Sigmoid colon (tissue), 6 donors: ENCODE measurements at regions not wholly inside any gene's neighbourhood (a gene's known extent, or its start where the extent isn't known, plus 50 kb on each side); places are given as distances from the start of the nearest gene placed in this dataset.
"Not testable (repeated sequence)": the region's sequence is repeated elsewhere in the genome, so short reads cannot be mapped to it uniquely, and the experiment has no call there.

Experiments
- DNase-seq: peaks from one replicate; pipeline ENCODE4 v3.0.0-alpha.2; 2019
- H3K27ac ChIP-seq, 4 donors: fragments of 200-600 bp; sonication (generic); one replicate each; pipeline ENCODE4 v1.5.1; 2016 to 2019; ENCODE audit warnings: mild to moderate bottlenecking in 1 of 4
- H3K27me3 ChIP-seq, 3 donors: fragments of 200-600 bp; sonication (generic); one replicate each; pipeline ENCODE4 v1.5.1; 2019; ENCODE audit warnings: mild to moderate bottlenecking in 1 of 3
- H3K36me3 ChIP-seq, 4 donors: fragments of 200-600 bp; sonication (generic); one replicate each; pipeline ENCODE4 v1.5.1; 2016 to 2019
- H3K4me1 ChIP-seq, 4 donors: fragments of 200-600 bp; sonication (generic); one replicate each; pipeline ENCODE4 v1.5.1; 2017 to 2019
- H3K4me3 ChIP-seq, 4 donors: fragments of 200-600 bp; sonication (generic); one replicate each; pipeline ENCODE4 v1.5.1; 2017 to 2019; ENCODE audit warnings: mild to moderate bottlenecking in 2 of 4, moderate library complexity in 1 of 4
- H3K9me3 ChIP-seq, 4 donors: fragments of 200-600 bp in 3 of 4; sonication (generic) in 3 of 4; one replicate each; pipeline versions ENCODE4 v1.5.1 to v1.6.1; 2013 to 2019
- EP300 ChIP-seq, 4 donors: sonication (generic); formaldehyde crosslinking; IDR thresholded peaks; one replicate each; pipeline ENCODE4 v1.6.1; 2017; ENCODE audit warnings: antibody characterized with exemption in 4 of 4
- POLR2A ChIP-seq, 2 donors: fragments of 450-650 bp; IDR thresholded peaks; one replicate each; pipeline ENCODE4 v1.6.1; 2016; ENCODE audit warnings: antibody characterized with exemption in 2 of 2, mild to moderate bottlenecking in 2 of 2, moderate library complexity in 2 of 2
- POLR2AphosphoS5 ChIP-seq, 4 donors: sonication (generic); formaldehyde crosslinking; IDR thresholded peaks; one replicate each; pipeline ENCODE4 v1.6.1; 2017; ENCODE audit warnings: antibody characterized with exemption in 4 of 4
- WGBS, 2 donors: extraction: QIAGEN DNeasy Blood & Tissue Kit; methylation state at CpG; one replicate each; pipeline ENCODE4 v1.1.7; 2013; 5-methylcytosine and 5-hydroxymethylcytosine counted together
- intact Hi-C: fragments of 100-400 bp; cut with DNase I; formaldehyde crosslinking; loops from one replicate; pipeline ENCODE4 v1.15.1; 2023
- TF ChIP-seq, protein P1 (sequence below), 4 experiments: fragments of 450-650 bp in 3 of 4; fragments of 200-600 bp in 1 of 4; IDR thresholded peaks; one replicate each; pipeline ENCODE4 v1.5.1; 2016 to 2019; ENCODE audit warnings: antibody characterized with exemption in 4 of 4, mild to moderate bottlenecking in 3 of 4, moderate library complexity in 2 of 4
- donor health status: healthy with polysubstance abuse.
- donor health status: healthy.

DNA sequence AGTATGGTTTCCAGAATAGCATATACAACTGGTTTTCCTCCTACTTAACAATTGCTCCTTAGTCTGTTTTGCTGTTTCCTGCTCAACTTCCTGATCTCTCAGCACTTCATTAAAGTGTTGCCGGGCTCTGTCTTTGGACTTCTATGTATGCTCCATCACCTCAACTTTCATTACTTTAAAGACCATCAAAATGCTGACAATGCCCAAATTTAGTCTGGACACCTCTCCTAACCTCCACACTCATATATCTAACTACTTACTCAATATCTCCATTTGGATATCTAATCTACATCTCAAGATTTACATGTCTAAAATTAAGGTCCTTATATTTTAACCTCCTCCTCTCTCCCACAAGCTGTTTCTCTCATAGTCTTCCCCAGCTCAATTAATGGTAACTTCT lies 54.4 kb upstream of the LGR5 start:
- H3K36me3 ChIP-seq: no peaks in the 10 kb centered on the region
- H3K4me1 ChIP-seq: no peaks in the 10 kb centered on the region
- H3K27me3 ChIP-seq: no peaks in the 10 kb centered on the region
- 42 to 44% methylated on average over 1 of the region's 1 CpG for WGBS, 2 donors
- H3K4me3 ChIP-seq: no peak overlapping the region
- no peak for DNase-seq
- TF ChIP-seq POLR2A (IDR thresholded peaks at IDR 0.05) (no peak), POLR2AphosphoS5 (IDR thresholded peaks at IDR 0.05) (no peak), EP300 (IDR thresholded peaks at IDR 0.05) (no peak)
- TF ChIP-seq, protein P1, sequence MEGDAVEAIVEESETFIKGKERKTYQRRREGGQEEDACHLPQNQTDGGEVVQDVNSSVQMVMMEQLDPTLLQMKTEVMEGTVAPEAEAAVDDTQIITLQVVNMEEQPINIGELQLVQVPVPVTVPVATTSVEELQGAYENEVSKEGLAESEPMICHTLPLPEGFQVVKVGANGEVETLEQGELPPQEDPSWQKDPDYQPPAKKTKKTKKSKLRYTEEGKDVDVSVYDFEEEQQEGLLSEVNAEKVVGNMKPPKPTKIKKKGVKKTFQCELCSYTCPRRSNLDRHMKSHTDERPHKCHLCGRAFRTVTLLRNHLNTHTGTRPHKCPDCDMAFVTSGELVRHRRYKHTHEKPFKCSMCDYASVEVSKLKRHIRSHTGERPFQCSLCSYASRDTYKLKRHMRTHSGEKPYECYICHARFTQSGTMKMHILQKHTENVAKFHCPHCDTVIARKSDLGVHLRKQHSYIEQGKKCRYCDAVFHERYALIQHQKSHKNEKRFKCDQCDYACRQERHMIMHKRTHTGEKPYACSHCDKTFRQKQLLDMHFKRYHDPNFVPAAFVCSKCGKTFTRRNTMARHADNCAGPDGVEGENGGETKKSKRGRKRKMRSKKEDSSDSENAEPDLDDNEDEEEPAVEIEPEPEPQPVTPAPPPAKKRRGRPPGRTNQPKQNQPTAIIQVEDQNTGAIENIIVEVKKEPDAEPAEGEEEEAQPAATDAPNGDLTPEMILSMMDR (IDR thresholded peaks at IDR 0.05): no peak
- no peaks in the 10 kb centered on the region for H3K9me3 ChIP-seq
- H3K27ac ChIP-seq: no peak overlapping the region
- intact Hi-C loops: no loop called here

DNA sequence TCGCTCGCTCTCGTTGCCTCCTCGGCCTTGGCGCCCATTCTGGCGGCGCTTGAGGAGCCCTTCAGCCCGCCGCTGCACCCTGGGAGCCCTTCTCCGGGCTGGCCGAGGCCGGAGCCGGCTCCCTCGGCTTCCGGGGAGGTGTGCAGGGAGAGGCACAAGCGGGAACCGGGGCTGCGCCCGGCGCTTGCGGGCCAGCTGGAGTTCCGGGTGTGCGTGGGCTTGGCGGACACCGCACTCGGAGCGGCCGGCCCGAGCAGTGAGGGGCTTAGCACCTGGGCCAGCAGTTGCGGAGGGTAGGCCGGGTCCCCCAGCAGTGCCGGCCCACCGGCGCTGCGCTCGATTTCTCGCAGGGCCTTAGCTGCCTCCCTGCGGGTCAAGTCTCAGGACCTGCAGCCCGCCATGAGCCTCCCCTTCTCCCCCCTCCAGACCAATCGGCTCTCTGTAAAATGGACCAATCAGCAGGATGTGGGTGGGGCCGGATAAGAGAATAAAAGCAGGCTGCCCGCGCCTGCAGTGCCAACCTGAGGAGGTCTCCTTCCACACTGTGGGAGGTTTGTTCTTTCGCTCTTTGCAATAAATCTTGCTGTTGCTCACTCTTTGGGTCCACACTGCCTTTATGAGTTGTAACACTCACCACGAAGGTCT lies 62.8 kb upstream of the LGR5 start:
- WGBS, 2 donors: 92 to 96% methylated on average over 44 to 45 of the region's 45 CpGs
- intact Hi-C loops: not testable (repeated sequence)

DNA sequence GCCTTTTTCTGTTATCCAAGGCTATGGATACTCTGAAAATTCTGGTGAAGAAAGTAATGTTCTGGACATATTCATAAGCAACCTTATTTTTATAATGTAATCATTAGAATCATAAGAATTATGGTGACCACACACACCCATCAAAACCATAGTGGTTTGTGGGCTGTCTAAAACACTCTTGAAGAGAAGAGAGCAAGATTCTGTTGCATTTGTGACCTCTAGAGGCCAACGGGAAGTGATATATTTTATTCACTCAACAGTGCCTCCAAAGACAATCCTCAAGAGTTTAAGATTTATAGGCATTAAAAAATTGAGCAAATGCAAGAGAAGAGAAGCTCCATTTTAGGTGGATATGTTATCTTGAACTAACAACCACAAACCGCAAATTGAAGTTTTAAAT lies 68.5 kb upstream of the LGR5 start:
- no peak for TF ChIP-seq POLR2A (IDR thresholded peaks at IDR 0.05)
- no peak for TF ChIP-seq EP300 (IDR thresholded peaks at IDR 0.05)
- TF ChIP-seq, protein P1 (IDR thresholded peaks at IDR 0.05): no peak

More for the DNA sequence above, 62.8 kb upstream of the LGR5 start:
- not testable (repeated sequence) for H3K27ac ChIP-seq, H3K36me3 ChIP-seq, H3K27me3 ChIP-seq, H3K9me3 ChIP-seq, H3K4me1 ChIP-seq, H3K4me3 ChIP-seq, DNase-seq

DNA sequence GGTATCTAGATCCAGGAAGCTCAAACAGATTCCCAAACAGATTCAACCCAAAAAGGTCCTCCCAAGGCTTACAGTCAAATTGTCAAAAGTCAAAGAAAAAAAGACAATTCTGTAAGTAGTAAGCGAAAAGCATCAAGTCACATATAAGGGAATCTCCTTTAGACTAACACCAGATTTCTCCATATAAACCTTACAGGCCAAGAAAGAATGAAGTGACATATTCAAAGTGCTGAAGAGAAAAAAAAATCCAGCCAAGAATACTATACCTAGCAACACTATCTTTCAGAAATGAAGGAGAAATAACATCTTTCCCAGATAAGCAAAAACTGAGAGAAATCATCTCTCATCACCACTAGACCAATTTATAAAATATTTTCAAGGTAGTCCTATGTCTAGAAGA lies 79.6 kb upstream of the LGR5 start:
- H3K36me3 ChIP-seq: no peaks in the 10 kb centered on the region
- intact Hi-C loops: no loop called here
- no peaks in the 10 kb centered on the region for H3K27me3 ChIP-seq
- TF ChIP-seq EP300 (IDR thresholded peaks at IDR 0.05) (no peak), POLR2AphosphoS5 (IDR thresholded peaks at IDR 0.05) (no peak), POLR2A (IDR thresholded peaks at IDR 0.05) (no peak)
- TF ChIP-seq, protein P1 (IDR thresholded peaks at IDR 0.05): no peak
- H3K27ac ChIP-seq: no peak overlapping the region
- DNase-seq: no peak
- WGBS, 2 donors: 92 to 97% methylated on average over 1 of the region's 1 CpG
- no peak overlapping the region for H3K4me3 ChIP-seq
- no peaks in the 10 kb centered on the region for H3K4me1 ChIP-seq
- peaks cover 0 to 3% (median under 1%) of the 10 kb centered on the region in 4 donors for H3K9me3 ChIP-seq

More for the DNA sequence above, 68.5 kb upstream of the LGR5 start:
- WGBS, 2 donors: 51 to 59% methylated on average over 2 of the region's 2 CpGs
- Histone ChIP-seq H3K9me3 (no peaks in the 10 kb centered on the region), H3K4me1 (no peaks in the 10 kb centered on the region), H3K36me3 (no peaks in the 10 kb centered on the region), H3K27ac (no peak overlapping the region), H3K4me3 (no peak overlapping the region), H3K27me3 (no peaks in the 10 kb centered on the region)
- DNase-seq: no peak
- intact Hi-C loops: no loop called here

DNA sequence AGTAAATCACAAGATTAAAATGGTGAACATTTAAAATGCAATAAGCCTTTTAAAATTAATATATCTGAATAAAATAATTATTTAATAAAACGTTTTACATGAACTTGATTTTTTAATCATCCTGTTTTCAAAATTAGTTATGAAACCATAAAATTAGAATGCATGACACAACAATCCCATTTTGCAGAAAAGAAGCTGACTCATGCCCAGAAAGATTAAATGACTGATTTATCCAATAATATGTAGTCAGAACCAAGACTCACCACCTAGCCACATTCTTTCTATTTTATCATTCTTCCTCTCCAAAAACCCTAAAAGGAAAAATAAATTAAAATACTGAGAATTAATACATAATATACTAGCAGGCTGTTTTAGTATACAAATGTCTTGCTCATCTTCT lies 83.0 kb upstream of the LGR5 start:
- H3K9me3 ChIP-seq: peaks cover 0 to 3% (median 0%) of the 10 kb centered on the region in 4 donors
- no peak for DNase-seq
- H3K27me3 ChIP-seq: no peaks in the 10 kb centered on the region
- no peak for TF ChIP-seq POLR2AphosphoS5 (IDR thresholded peaks at IDR 0.05)
- TF ChIP-seq POLR2A (IDR thresholded peaks at IDR 0.05): no peak
- TF ChIP-seq, protein P1 (IDR thresholded peaks at IDR 0.05): no peak
- TF ChIP-seq EP300 (IDR thresholded peaks at IDR 0.05): no peak
- H3K4me3 ChIP-seq: no peak overlapping the region
- no peak overlapping the region for H3K27ac ChIP-seq
- no peaks in the 10 kb centered on the region for H3K36me3 ChIP-seq
- intact Hi-C loops: no loop called here
- H3K4me1 ChIP-seq: no peaks in the 10 kb centered on the region
- WGBS, 2 donors: 0 to 1% methylated on average over 1 of the region's 1 CpG
